HepG2 (cell line): ENCODE measurements at regions not wholly inside any gene's neighbourhood (a gene's known extent, or its start where the extent isn't known, plus 50 kb on each side); places are given as distances from the start of the nearest gene placed in this dataset.

ENCODE experiments used
- CEBPB ChIP-seq: IDR thresholded peaks from 2 replicates; pipeline ENCODE4 v1.6.1; 2011; ENCODE audit warnings: low read depth, low read length, improper control_type of control experiment, borderline replicate concordance
- EZH2 ChIP-seq: conservative IDR thresholded peaks from 2 replicates; pipeline ENCODE4 v1.6.1; 2012; ENCODE audit warnings: mild to moderate bottlenecking, low read depth, low read length, moderate library complexity
- FOXM1 ChIP-seq: sonication (generic); formaldehyde crosslinking; IDR thresholded peaks from 2 replicates; pipeline ENCODE4 v1.5.0; 2020; ENCODE audit warnings: missing genetic modification reagents
- HHEX ChIP-seq: IDR thresholded peaks from 2 replicates; pipeline ENCODE4 v1.6.1; 2016; ENCODE audit warnings: control low read depth
- HMG20B ChIP-seq: conservative IDR thresholded peaks from 2 replicates; pipeline ENCODE4 v1.6.1; 2016; ENCODE audit warnings: missing genetic modification reagents, missing compliant biosample characterization
- KDM5B ChIP-seq: sonication (generic); formaldehyde crosslinking; IDR thresholded peaks from 2 replicates; pipeline ENCODE4 v1.4.0; 2020; ENCODE audit warnings: missing genetic modification reagents, mild to moderate bottlenecking, borderline replicate concordance
- PAF1 ChIP-seq: IDR thresholded peaks from 2 replicates; pipeline ENCODE4 v1.6.1; 2016; ENCODE audit warnings: missing genetic modification reagents, missing compliant biosample characterization
- POLR2A ChIP-seq, 2 experiments: IDR thresholded peaks; 2 replicates each; pipeline ENCODE4 v1.6.1; 2011; ENCODE audit warnings: low read depth in 2 of 2, low read length in 2 of 2, mild to moderate bottlenecking in 1 of 2, moderate library complexity in 1 of 2; ENCODE audit not compliant: insufficient read depth in 1 of 2
- SMARCE1 ChIP-seq: fragments of 450-650 bp; IDR thresholded peaks from 2 replicates; pipeline ENCODE4 v1.6.1; 2017; ENCODE audit warnings: borderline replicate concordance
- SP2 ChIP-seq: sonication (generic); formaldehyde crosslinking; IDR thresholded peaks from 2 replicates; pipeline ENCODE4 v1.5.1; 2020; ENCODE audit warnings: mild to moderate bottlenecking, missing genetic modification reagents
- ZNF317 ChIP-seq: sonication (generic); formaldehyde crosslinking; IDR thresholded peaks from 2 replicates; pipeline ENCODE4 v1.5.0; 2020; ENCODE audit warnings: mild to moderate bottlenecking, missing genetic modification reagents
- TF ChIP-seq, protein P1 (sequence below): sonication (generic); formaldehyde crosslinking; IDR thresholded peaks from 2 replicates; pipeline ENCODE4 v1.5.0; 2020; ENCODE audit warnings: mild to moderate bottlenecking, missing genetic modification reagents, moderate library complexity
- TF ChIP-seq, protein P2 (sequence below): sonication (generic); formaldehyde crosslinking; conservative IDR thresholded peaks from 2 replicates; pipeline ENCODE4 v1.4.0; 2020; ENCODE audit warnings: missing genetic modification reagents
- TF ChIP-seq, protein P3 (sequence below): sonication (generic); formaldehyde crosslinking; IDR thresholded peaks from 2 replicates; pipeline ENCODE4 v1.4.0; 2020; ENCODE audit warnings: low read depth, missing genetic modification reagents

DNA sequence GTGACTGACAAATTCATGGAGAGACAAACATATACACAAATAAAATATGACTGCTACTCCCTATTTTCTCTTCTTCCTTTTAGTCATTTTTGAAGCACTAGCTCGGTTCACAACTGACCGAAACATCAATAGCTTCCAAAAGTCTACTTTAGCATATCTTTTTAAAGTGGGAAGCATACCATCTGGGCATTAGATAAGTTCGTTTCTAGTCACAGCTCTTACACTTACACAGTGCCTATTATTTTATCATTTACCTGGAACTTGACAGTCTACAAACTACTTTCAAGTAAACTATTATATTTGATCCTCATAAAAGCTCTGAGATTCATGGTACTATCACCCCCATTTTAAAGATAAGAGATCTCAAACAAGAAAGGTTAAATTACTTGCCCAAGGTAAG is 458.5 kb downstream of the LMO7 start:
- TF ChIP-seq HHEX (CRISPR knock-in tag) (no peak), POLR2A (IDR thresholded peaks at IDR 0.05; ENCODE audit: insufficient read depth in 1 of 2, low read depth in 2 of 2, low read length in 2 of 2) (no peak), CEBPB (no peak), FOXM1 (CRISPR knock-in tag) (no peak), PAF1 (CRISPR knock-in tag) (no peak), SMARCE1 (no peak), HMG20B (CRISPR knock-in tag) (no peak), KDM5B (CRISPR knock-in tag) (no peak), EZH2 (no peak), ZNF317 (CRISPR knock-in tag) (no peak), SP2 (CRISPR knock-in tag) (no peak)
- TF ChIP-seq, protein P1, sequence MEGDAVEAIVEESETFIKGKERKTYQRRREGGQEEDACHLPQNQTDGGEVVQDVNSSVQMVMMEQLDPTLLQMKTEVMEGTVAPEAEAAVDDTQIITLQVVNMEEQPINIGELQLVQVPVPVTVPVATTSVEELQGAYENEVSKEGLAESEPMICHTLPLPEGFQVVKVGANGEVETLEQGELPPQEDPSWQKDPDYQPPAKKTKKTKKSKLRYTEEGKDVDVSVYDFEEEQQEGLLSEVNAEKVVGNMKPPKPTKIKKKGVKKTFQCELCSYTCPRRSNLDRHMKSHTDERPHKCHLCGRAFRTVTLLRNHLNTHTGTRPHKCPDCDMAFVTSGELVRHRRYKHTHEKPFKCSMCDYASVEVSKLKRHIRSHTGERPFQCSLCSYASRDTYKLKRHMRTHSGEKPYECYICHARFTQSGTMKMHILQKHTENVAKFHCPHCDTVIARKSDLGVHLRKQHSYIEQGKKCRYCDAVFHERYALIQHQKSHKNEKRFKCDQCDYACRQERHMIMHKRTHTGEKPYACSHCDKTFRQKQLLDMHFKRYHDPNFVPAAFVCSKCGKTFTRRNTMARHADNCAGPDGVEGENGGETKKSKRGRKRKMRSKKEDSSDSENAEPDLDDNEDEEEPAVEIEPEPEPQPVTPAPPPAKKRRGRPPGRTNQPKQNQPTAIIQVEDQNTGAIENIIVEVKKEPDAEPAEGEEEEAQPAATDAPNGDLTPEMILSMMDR, result no peak
- TF ChIP-seq, protein P2, sequence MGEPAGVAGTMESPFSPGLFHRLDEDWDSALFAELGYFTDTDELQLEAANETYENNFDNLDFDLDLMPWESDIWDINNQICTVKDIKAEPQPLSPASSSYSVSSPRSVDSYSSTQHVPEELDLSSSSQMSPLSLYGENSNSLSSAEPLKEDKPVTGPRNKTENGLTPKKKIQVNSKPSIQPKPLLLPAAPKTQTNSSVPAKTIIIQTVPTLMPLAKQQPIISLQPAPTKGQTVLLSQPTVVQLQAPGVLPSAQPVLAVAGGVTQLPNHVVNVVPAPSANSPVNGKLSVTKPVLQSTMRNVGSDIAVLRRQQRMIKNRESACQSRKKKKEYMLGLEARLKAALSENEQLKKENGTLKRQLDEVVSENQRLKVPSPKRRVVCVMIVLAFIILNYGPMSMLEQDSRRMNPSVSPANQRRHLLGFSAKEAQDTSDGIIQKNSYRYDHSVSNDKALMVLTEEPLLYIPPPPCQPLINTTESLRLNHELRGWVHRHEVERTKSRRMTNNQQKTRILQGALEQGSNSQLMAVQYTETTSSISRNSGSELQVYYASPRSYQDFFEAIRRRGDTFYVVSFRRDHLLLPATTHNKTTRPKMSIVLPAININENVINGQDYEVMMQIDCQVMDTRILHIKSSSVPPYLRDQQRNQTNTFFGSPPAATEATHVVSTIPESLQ (CRISPR knock-in tag), result no peak
- TF ChIP-seq, protein P3, sequence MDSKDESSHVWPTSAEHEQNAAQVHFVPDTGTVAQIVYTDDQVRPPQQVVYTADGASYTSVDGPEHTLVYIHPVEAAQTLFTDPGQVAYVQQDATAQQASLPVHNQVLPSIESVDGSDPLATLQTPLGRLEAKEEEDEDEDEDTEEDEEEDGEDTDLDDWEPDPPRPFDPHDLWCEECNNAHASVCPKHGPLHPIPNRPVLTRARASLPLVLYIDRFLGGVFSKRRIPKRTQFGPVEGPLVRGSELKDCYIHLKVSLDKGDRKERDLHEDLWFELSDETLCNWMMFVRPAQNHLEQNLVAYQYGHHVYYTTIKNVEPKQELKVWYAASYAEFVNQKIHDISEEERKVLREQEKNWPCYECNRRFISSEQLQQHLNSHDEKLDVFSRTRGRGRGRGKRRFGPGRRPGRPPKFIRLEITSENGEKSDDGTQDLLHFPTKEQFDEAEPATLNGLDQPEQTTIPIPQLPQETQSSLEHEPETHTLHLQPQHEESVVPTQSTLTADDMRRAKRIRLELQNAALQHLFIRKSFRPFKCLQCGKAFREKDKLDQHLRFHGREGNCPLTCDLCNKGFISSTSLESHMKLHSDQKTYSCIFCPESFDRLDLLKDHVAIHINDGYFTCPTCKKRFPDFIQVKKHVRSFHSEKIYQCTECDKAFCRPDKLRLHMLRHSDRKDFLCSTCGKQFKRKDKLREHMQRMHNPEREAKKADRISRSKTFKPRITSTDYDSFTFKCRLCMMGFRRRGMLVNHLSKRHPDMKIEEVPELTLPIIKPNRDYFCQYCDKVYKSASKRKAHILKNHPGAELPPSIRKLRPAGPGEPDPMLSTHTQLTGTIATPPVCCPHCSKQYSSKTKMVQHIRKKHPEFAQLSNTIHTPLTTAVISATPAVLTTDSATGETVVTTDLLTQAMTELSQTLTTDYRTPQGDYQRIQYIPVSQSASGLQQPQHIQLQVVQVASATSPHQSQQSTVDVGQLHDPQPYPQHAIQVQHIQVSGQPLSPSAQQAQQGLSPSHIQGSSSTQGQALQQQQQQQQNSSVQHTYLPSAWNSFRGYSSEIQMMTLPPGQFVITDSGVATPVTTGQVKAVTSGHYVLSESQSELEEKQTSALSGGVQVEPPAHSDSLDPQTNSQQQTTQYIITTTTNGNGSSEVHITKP (CRISPR knock-in tag), result no peak
